ENCODE measurements at regions not wholly inside any gene's neighbourhood (a gene's known extent, or its start where the extent isn't known, plus 50 kb on each side); places are given as distances from the start of the nearest gene placed in this dataset.

DNA sequence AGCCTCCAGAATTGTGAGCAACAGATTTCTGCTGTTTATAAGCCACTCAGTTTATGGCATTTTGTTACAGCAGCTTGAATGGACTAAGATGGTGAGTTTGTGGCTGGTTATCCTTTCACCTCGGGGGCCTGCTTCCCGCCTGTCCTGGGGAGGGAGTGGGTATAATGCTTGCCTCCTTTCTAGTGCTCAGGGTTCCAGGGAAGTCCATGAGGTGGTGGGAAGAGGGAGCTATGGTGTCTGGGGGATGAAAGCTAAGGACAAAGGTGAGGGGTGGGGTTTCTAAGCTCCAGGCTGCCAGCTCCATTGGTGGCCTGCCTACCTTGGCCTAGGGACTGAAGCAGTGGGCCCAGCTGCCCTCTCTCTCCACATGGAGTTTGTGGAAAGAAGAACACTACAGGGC lies 50.2 kb upstream of the SDK2 start:
- Histone ChIP-seq H3K36me3 (no peaks in the 10 kb centered on the region), H3K27me3 (replicated peaks; ENCODE audit: insufficient read depth) (no peaks in the 10 kb centered on the region), H3K4me3 (no peak overlapping the region), H3K27ac (no peak overlapping the region), H3K9me3 (no peaks in the 10 kb centered on the region), H3K4me1 (replicated peaks) (no peaks in the 10 kb centered on the region)
- no peak for DNase-seq (ENCODE audit: low spot score)
- no peak for TF ChIP-seq POLR2AphosphoS5 (IDR thresholded peaks at IDR 0.05)
- TF ChIP-seq, protein P1, sequence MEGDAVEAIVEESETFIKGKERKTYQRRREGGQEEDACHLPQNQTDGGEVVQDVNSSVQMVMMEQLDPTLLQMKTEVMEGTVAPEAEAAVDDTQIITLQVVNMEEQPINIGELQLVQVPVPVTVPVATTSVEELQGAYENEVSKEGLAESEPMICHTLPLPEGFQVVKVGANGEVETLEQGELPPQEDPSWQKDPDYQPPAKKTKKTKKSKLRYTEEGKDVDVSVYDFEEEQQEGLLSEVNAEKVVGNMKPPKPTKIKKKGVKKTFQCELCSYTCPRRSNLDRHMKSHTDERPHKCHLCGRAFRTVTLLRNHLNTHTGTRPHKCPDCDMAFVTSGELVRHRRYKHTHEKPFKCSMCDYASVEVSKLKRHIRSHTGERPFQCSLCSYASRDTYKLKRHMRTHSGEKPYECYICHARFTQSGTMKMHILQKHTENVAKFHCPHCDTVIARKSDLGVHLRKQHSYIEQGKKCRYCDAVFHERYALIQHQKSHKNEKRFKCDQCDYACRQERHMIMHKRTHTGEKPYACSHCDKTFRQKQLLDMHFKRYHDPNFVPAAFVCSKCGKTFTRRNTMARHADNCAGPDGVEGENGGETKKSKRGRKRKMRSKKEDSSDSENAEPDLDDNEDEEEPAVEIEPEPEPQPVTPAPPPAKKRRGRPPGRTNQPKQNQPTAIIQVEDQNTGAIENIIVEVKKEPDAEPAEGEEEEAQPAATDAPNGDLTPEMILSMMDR (IDR thresholded peaks at IDR 0.05) = no peak
- no peak for TF ChIP-seq POLR2A (IDR thresholded peaks at IDR 0.05)
- 95% methylated on average over 2 of the region's 2 CpGs for WGBS
- intact Hi-C loops (cut with DNase I) = no loop called here

DNA sequence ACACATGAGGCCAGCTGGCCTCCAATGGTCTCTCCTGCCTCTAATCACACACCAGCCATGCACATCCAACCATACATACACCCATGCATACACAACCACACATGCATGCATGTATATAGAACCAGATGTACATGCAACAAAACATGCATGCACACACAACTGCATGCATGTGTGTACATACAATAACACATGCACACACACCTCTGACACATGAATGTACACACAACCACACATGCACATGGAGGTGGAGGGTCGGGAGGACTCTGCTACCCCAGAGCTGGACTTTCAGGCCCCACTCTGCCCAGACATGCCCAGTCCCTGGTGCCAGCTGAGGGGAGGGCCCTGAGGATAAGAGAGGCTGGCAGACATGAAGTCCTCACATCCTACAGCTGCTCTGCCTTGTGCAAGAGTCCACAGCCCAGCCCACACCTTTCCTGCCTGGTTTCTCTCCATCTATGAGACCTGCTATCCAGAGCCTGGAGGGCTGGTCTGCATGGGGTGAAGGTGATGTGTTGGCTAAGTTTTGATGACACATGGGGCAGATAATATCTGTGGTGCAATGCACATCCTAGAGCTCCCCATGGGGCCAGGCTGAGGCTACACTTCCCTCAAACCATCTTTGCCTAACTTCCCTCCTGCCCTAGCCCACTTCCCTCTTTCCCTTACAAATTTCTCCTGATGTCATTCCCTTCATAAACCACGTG lies 50.9 kb upstream of the SDK2 start:
- intact Hi-C loops (cut with DNase I) = no loop called here
- Histone ChIP-seq H3K9me3 (no peaks in the 10 kb centered on the region), H3K36me3 (no peaks in the 10 kb centered on the region), H3K4me3 (no peak overlapping the region), H3K4me1 (replicated peaks) (no peaks in the 10 kb centered on the region), H3K27me3 (replicated peaks; ENCODE audit: insufficient read depth) (no peaks in the 10 kb centered on the region), H3K27ac (no peak overlapping the region)
- WGBS = 62% methylated on average over 2 of the region's 2 CpGs
- DNase-seq (ENCODE audit: low spot score) = no peak
- TF ChIP-seq POLR2A (IDR thresholded peaks at IDR 0.05) (no peak), POLR2AphosphoS5 (IDR thresholded peaks at IDR 0.05) (no peak)
- TF ChIP-seq, protein P1 (IDR thresholded peaks at IDR 0.05) = no peak

DNA sequence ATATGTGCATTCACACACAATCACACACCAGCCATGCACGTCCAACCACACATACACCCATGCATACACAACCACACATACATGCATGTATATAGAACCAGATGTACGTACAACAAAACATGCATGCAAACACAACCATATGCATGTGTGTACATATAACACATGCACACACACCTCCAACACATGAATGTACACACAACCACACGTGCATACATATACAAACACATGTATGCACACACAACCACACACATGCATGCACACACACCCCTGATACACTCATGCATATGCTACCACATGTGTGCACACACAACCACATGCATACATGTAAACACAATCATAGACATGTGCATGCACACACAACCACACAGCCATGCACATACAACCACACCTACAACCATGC lies 52.0 kb upstream of the SDK2 start:
- WGBS = 97% methylated on average over 3 of the region's 3 CpGs
- H3K4me3 ChIP-seq = no peak overlapping the region
- TF ChIP-seq POLR2AphosphoS5 (IDR thresholded peaks at IDR 0.05) = no peak
- TF ChIP-seq, protein P1 (IDR thresholded peaks at IDR 0.05) = no peak
- no peak for TF ChIP-seq POLR2A (IDR thresholded peaks at IDR 0.05)
- DNase-seq (ENCODE audit: low spot score) = no peak
- no peaks in the 10 kb centered on the region for H3K9me3 ChIP-seq
- H3K36me3 ChIP-seq = no peaks in the 10 kb centered on the region
- intact Hi-C loops (cut with DNase I) = no loop called here
- no peaks in the 10 kb centered on the region for H3K4me1 ChIP-seq (replicated peaks)
- no peak overlapping the region for H3K27ac ChIP-seq
- H3K27me3 ChIP-seq (replicated peaks; ENCODE audit: insufficient read depth) = no peaks in the 10 kb centered on the region

DNA sequence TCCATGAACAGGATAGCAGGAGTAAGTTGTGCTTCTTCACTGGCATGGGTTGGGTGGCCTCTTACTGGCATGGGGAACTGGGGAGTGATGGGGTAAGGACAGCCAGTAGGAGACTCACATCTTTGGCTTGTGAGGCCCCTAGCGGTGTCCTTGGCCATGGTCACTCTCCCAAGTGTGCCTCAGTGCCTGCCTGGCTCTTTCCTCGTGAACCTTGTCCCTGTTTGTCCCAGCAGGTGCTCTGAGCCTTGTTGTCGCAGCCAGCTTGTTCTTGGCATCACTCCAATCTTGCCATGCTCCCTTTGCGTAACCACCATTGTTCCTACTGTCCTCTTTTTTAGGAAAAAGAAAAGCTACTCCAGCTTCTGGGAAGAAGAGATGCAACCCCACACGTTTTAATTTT lies 53.6 kb upstream of the SDK2 start:
- intact Hi-C loops (cut with DNase I) = no loop called here
- no peak for DNase-seq (ENCODE audit: low spot score)
- Histone ChIP-seq H3K27me3 (replicated peaks; ENCODE audit: insufficient read depth) (no peaks in the 10 kb centered on the region), H3K4me1 (replicated peaks) (no peaks in the 10 kb centered on the region), H3K27ac (no peak overlapping the region), H3K9me3 (no peaks in the 10 kb centered on the region), H3K4me3 (no peak overlapping the region), H3K36me3 (no peaks in the 10 kb centered on the region)
- TF ChIP-seq POLR2A (IDR thresholded peaks at IDR 0.05) (no peak), POLR2AphosphoS5 (IDR thresholded peaks at IDR 0.05) (no peak)
- TF ChIP-seq, protein P1 (IDR thresholded peaks at IDR 0.05) = no peak
- WGBS = 28% methylated on average over 5 of the region's 5 CpGs

DNA sequence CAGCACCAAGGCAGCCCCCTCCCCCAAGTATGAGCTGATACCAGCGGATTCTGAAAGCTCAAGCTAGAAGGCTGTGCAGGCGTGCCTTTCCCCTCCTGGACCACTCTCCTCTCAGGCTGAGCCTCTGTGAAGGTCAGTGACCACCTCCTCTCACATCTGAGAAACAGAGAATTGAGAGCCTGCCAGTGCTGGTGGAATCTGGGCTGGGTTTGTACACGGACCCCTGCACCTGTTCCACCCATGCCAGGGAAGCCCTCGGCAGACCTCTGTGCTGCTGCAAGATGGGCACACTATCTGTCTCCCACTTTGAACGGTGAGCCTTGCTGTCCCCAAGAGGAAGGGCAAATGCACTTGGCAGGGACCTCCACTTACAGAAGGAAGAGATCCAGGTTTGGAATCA lies 54.7 kb upstream of the SDK2 start:
- intact Hi-C loops (cut with DNase I) = no loop called here
- Histone ChIP-seq H3K36me3 (no peaks in the 10 kb centered on the region), H3K4me1 (replicated peaks) (no peaks in the 10 kb centered on the region), H3K9me3 (no peaks in the 10 kb centered on the region), H3K27ac (no peak overlapping the region), H3K27me3 (replicated peaks; ENCODE audit: insufficient read depth) (no peaks in the 10 kb centered on the region), H3K4me3 (no peak overlapping the region)
- no peak for TF ChIP-seq POLR2AphosphoS5 (IDR thresholded peaks at IDR 0.05)
- DNase-seq (ENCODE audit: low spot score) = no peak
- 73% methylated on average over 5 of the region's 5 CpGs for WGBS

Data from prostate gland (tissue), 2 donors.